ENCODE measurements at regions not wholly inside any gene's neighbourhood (a gene's known extent, or its start where the extent isn't known, plus 50 kb on each side); places are given as distances from the start of the nearest gene placed in this dataset.

DNA sequence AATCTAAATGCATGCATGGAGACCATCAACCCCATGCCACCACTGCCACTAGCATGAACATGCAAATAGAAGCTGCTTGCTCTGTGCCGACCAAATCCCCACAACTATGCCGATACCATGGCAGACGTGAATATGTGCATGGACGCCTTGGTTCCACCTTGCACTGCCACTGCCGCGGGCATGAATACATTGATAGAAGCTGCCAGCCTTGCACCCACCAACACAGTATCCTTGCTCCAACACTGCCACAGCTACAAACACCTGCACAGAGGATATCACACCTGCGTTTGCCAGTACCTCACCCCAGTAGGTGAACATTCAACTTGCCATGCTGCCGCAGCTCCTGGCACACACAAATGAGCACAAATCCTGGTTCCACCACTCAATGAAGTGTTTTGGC lies 527.4 kb upstream of the REG3G start:
- DNase-seq: no peak

DNA sequence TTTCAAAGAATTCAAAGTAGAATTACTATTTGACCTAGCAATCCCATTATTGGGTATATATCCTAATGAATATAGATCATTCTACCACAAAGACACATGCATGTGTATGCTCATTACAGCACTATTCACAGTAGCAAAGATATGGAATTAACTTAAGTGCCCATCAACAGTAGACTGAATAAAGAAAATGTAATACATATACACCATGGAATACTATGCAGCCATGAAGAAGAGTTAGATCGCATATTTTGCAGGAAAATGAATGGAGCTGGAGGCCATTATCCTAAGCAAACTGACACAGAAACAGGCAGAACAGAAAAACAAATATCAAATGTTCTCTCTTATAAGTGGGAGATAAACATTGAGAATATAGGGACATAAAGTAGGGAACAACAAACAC lies 519.2 kb upstream of the REG3G start:
- no peak for DNase-seq

DNA sequence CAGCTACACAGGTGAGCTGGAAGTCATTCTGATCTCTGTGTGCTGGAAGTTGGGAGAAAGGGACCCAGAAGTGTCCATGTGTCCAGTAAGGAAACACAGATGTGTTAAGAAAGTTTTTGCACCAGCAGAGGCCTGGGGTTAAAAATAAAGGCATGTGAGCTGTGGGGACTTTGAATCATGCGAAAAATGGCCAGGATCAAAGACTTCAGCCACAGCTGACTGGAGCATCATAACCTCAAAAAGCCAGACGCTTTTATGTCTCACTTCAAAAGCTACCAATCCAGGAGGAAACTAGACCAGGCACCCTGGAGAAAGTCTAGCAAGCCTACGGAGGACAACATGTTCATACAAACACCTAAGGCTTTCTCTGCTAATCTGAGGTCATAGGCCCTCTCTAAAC lies 503.6 kb upstream of the REG3G start:
- DNase-seq: no peak

DNA sequence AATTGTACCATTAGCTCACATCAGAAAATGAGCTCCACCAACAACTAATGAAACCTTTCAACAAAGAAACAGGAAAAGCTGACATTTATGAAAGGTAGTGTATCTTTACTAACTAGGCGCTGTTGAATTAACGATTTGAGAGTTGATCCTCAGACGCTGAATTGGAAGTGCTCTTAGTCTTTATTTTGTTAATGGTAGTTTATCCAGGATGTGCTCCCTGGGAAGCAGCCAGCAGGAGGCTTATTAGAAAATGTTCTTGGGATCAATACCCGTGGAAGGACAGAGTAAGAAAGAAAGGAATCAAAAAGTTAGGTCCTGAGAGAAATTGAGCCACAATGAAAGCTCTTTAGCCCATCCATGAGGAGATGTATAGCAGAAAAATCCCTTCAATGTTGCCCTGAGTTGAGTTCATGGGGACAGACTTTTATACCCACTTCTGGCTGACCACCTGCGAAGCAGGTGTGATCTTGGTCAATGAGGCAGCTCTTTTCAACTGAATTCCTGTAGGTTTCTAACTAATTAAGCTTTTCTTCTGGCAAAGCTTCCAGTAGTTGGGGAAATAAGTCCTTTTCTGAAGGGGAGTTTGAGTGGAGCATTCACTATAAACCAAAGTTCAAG lies 492.6 kb upstream of the REG3G start:
- no peak for DNase-seq

DNA sequence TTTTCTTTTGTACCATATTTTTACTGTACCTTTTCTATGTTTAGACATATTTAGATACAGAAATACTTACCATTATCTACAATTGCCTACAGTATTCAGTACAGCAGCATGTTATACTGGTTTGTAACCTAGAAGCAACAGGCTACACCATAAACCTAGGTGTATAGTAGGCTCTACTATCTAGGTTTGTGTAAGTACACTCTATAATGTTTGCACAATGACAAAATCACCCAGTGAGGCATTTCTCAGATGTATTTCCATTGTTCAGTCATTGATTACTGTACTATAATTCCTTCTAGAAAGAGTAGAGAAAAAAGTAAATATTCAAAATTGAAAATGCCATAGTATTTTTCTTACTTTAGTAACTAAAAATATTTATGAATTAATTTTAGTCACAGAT lies 490.1 kb upstream of the REG3G start:
- DNase-seq: peak; percentile 65

DNA sequence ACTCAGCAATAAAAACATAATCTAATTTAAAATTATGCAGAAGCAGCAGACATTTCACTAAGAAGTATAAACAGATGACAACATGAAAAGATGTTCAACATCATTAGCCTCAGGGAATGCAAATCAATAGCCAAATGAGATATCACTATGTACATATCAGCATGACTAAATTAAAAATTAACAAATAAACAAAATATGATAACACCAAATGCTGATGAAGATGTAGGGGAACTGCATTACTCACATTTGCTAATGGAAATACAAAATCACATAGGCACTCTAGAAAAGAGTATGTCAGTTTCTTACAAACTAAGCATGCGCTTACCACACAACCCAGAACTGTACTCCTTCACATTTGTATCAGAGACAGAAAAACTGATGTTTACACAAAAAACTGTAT lies 487.2 kb upstream of the REG3G start:
- no peak for DNase-seq

DNA sequence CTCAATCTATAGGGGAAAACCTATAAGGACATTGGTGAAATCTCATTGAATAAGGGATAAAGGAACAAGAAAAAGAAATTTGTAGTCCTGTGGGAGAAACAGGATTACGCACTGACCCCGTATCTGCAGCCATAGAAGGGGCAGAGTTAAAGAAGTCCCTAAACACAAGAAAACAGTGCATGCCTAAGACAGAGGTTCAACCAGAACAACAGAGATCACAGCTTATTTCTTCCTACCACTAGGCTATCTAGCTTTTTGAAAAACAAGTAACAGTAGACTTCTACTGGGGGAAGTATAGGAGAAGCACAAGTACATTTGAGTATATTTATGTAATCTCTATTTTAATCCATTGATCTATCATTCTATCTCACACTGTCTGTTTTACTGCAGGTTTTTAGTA lies 485.2 kb upstream of the REG3G start:
- DNase-seq: no peak

DNA sequence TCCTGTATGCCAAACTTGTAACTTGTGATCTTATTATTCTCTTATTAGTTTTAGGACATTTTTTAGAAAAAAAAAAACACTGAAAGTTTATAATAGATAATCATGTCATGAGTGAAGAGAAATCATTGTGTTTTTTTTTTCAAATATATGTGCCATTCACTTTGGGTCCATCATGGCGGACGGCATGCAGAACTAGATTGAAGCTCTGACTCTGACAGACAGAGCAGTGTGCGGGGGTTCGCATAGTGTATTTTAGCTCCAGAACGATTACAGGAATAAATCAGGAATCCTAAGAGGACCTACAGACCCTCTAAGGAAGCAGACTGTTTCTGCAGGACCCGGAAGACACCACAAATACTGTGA lies 484.4 kb upstream of the REG3G start:
- no peak for DNase-seq

DNA sequence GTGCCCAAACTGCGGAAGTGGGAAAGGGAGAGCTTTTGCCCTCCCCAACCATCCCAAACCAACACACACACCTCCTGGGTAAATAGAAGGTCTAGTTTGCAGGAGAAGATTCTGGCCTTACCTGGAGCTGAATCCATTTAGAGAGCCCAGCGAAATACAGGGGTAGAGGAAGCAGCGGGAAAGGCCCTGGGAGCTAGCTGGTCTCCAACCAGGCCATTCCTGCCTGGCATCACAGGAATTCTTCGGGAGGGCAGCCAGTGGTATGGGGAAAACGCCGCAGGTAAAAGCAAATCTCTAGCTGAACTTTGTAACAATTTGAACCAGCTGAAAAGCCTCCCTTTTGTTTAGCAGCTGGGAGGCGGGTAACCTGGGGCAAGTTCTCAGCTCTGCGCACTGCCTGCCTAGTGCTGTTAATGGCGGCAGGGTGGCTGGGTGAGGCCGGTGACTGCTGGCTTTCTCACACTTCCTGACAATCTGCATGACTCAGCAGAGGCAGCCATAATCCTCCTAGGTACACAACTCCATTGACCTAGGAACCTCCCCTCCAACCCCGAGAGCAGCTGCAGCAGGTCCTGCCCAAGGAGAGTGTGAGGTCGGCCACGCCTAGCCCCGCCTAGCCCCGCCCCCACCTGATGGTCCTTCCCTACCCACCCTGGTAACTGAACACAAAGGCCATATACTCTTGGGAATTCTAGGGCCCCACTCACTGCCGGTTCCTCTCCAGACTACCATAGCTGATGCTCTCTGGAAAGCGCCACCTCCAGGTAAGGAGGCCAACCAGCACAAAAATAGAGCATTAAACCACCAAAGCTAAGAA lies 483.8 kb upstream of the REG3G start:
- DNase-seq: peak; percentile 96

DNA sequence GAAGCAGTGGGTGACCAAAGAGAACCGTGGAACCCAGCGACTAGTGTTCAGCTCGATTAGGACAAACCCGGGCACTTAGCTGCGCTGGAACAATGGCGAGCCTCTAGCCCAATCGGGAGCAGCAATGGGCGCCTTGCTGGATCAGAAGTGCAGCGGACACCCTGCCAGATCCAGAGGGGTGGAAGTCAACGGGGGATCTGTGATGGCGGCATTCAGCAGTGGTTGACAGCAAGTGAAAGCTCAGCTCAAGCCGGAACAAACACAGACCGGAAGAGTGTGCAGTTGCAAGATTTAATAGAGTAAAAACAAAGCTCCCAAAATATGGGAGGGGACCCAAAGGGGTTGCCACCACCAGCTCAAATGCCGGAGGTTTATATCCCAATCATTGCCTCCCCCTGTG lies 478.7 kb upstream of the REG3G start:
- peak; percentile 17 for DNase-seq

DNA sequence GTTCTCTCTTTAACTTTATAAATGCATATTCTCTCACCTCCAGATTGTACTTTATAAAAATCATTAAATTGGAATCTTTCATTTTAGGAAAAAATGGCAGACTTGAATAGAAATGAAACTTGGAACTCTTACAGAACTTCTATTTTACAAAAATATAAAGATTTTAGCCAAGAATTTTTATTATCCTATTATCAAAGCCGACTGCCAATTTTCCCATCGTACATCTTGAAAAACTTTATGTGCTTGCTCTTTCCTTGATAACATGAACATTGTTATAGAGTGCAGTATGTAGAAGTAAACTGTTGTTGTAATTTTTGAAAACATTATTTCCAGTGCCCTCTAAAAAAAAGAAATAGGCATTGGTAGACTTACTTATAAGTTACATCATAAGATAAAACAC lies 475.7 kb upstream of the REG3G start:
- no peak for DNase-seq

DNA sequence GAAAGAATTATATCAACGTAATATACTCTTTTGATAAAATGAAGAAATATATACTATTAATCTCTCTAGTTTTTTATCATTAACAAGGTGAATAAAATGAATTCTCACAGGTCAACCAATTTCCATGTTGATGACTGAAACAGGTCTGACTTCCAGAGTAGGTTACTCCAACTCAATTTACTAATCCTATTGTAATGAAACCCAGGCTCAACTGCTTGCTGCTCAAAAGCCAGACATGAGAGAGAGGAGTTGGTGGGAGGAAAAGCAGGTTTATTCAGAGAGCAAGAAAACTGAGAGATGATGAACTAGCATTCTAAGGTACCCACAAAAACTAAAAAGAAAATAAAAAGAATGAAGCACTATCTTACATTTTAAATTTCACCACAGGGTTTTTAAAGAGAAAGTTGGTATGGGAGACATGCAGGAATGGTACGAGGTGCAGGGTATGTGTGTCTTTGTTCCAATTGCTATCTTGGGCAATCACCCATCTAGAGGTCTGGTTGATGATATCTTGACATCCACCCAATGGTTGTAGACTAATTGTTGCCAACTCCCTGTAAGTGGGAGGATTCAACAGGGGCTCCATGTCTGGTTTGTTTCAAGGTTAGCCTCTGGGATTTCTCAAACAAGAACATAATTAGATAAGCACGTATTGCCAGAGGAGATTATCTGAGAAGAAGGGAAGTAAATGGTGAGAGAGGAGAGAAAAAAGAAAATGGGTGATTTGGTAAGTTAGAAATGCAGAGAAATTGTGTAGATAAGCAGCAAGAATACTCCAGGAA lies 471.4 kb upstream of the REG3G start:
- no peak for DNase-seq

DNA sequence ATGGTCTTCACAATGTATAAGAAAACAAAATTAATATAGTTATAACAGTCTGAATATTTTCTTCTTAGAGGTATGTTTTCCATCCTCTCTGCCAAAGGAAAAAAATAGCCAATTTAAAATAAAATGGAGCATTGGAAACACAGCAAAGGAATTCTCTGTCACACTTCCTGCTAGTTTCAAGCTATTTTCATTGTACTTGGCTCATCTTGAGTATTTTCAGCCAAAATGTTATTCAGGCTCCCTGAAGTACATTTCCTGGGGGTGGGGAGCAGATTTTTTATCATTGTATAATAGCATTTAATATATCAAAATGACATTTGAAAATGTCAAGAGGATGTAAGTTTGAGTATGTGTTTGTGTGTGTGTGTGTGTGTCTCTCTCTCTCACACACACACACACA lies 463.6 kb upstream of the REG3G start:
- DNase-seq: no peak

DNA sequence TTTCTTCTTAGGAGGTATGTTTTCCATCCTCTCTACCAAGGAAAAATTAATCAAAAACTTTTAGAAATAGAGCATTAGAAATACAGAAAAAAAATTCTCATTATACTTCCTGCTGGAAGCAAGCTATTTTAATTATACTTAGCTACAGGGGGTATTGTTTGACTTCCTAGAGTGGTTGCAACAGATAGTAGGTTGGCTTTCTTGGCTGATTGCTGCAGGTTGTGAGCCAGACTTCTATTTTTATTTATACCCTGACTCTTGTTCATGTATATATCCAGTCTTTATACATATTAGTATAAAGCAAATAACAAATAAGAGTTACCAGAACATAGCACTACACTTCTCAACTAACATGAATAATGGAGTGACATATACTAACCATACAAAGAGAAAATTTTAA lies 460.8 kb upstream of the REG3G start:
- no peak for DNase-seq

DNA sequence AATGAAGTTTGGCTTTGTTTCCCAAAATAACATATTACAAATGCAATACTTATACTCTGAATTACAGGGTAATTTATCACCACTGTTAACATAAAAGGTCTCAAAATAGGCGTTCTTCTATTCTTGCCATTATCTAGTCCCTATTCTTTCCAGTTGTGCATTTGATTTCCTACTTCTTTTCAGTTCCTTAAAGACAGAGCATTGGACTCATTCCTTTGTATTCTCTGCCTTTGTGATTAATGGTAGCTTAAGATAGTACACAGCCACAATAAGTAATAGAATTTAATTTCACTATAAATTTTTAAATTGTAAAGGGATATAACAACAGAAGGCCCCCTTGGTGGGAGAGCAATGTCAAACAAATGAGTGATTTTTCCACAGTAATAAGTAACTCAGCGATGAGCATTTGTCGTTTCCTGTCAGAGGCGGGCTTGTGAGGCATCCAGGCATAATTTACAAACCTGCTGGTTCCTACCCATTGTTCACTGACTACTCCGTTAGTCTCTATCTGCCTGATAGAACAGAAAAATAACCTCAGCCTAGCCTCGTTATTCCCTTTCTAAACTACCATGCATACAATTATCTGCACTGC lies 456.6 kb upstream of the REG3G start:
- DNase-seq: no peak

DNA sequence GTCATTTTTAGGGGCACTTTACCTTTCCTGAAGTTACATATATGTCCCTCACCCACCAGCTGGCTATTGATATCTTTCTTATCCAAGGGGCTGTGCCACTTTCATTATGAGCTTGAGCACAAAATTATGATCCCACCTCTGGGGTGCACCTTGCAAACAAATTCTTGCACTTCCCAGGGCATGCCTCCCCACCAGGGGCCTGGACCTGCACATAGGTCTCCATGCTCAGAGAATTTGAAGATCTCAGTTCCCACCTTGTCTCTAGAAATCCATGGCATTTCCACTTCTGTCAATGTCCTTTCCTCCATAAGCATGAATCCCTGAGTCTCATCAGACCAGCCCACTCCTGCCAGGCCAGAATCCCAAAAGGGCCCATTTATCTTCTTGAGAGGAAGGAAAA lies 449.1 kb upstream of the REG3G start:
- DNase-seq: no peak

DNA sequence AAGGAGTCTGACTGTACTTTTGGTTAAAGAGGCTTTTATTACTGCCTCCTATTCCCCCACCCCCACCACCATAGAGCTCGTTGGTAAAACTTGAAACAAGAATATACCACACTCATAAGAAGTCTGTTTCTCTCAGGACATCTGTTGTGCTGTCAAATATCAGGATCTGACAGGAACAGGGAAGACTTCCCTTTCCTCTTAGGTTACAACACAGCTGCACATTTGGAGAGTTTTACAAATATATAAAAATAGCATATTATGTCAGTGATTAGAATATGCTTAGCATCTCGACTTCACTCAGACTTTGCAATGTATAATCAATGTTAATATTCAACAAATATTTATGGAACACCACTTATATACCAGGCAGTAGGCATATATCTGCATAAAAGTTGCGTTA lies 439.6 kb upstream of the REG3G start:
- DNase-seq: no peak

DNA sequence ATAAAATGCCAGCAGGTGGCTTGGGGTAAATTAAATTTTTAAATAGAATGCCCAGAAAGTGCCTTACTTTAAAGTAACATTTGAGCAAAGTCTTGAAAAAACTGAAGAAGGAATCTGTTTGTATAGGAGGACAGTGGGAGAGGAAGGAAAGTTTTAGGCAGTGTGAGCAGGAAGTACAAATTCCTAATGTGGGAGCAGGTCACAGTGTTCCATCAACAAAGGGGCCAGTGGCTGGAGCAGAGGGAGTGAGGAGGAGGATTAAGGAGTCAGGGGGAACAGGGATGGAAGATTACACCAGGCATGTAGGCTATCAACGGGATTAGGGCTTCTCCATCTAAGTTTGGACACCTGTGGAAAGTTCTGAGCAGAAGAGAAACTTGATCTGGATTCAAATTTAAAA lies 439.2 kb upstream of the REG3G start:
- DNase-seq: no peak

DNA sequence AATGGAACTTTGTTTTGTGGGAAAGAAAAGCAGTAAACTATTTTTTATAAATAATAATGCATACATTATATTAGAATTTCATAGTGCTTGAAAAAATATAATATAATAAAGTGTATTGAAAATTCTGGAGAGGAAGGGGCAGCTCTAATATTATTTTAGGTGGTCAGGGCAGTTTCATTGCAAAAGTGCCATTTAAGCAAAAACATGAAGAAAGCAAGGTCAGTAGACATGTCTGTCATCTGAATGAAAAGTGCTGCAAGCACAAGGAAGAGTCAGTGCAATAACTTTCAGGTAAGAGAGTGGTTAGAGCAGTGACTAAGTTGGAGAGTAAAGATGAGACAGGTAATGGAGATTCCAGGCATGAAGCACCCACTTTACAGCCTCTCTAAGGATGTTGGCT lies 435.6 kb upstream of the REG3G start:
- DNase-seq: no peak

DNA sequence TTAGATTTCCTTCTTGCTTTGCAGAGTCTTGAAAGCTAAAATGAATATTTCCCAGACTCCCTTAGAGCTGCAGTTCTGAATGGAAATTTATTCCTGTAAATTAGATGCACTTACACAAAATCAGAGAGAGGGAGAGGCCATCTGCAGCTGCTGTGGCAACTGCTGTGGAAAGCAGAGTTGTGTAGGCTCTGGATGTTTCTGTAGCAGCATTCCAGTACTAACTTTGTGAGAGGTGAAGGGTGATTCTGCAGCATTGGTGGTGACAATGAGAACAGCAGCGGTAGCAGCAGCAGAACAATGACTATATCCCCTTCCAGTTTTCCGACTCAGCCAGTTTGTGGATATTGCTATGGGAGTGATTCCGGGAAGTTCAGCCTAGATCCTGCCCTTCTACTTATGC lies 433.0 kb upstream of the REG3G start:
- no peak for DNase-seq

DNA sequence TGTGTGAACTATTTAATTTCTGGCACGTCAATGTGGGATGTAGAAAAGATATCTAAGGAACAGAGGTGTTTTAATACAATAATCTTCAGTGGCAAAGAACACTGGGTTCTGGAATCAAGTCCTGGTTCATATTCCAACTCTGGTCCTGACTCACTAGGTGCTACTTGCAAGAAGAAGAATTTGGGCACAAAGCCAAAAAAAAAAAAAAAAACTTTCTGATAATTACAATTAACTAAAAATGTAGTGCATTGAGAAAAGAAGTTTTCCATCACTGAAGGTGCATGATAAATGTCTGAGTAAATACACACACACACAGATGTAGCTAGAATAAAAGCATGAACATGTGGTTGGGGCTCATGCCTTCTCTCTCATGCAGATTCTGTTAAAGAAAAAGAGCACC lies 424.4 kb upstream of the REG3G start:
- DNase-seq: no peak

DNA sequence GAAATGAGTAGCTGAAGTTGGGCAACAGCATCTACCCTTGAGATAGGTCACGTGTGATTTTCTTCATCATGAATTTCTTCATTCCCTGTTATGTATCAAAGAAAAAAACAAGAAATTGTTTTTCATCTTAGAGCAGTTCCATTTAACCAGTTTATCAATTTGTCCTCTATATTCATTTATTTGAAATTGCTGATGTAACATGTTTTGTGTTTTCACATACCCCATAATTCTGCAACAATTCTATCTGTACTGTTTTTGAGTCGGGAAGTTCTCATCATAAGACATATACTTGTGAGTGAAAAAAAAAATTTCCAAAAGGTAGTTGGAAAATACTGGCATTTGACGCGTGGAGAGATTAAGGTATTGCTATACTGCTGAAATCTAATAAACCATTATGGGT lies 422.6 kb upstream of the REG3G start:
- no peak for DNase-seq

DNA sequence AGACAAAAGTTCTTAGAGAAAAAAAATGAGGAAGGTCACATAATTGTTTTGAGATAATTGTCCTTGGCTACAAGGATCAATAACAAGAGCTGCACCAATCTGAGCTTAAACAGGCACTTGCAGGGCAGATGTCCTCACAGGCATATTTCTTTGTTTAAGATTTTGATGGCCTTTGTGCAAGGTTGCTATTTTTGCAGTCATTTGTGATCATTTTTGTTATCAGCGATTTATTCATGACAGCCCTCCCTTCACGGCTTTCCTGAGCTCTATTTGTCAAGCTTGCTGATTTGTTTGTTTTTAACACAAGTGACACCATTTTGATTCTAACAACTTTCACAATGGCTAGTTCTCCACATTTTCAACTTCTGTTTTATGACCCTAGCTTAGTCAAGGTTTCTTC lies 418.6 kb upstream of the REG3G start:
- DNase-seq: no peak

DNA sequence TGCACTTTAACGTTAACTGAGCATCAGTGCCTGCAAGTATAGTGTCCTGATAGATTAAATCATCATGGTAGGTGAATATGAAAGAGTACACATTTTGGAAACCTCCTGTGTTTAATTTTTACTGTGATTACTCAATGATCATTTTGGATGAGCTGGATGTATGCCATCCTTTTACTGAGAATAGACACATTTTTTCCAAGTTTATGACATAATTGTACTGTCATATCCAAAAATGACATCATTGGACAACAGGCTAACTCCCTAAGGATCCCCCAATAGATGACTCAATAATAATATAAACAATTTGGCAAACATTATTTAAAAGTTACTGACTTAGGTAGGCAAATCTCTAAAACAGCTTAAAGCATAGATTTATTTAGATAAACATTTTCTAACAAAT lies 410.8 kb upstream of the REG3G start:
- no peak for DNase-seq

Measured in DMS153 (cell line).